Tibial nerve (tissue), 4 donors: ENCODE measurements at regions not wholly inside any gene's neighbourhood (a gene's known extent, or its start where the extent isn't known, plus 50 kb on each side); places are given as distances from the start of the nearest gene placed in this dataset.

Experiments used
- DNase-seq, 2 donors: peaks; one replicate each; pipeline ENCODE4 v3.0.0-alpha.2; 2019; ENCODE audit warnings: low spot score in 2 of 2
- H3K27ac ChIP-seq, 4 donors: fragments of 200-600 bp; sonication (generic) in 3 of 4; one replicate each; pipeline ENCODE4 v1.5.1; 2017 to 2019; ENCODE audit warnings: mild to moderate bottlenecking in 1 of 4
- H3K27me3 ChIP-seq, 2 donors: fragments of 200-600 bp; sonication (generic) in 1 of 2; one replicate each; pipeline versions ENCODE4 v1.5.1 to v1.6.0; 2017 to 2019
- H3K36me3 ChIP-seq, 3 donors: fragments of 200-600 bp; sonication (generic); one replicate each; pipeline ENCODE4 v1.5.1; 2018 to 2019
- H3K4me1 ChIP-seq, 4 donors: fragments of 200-600 bp; sonication (generic) in 3 of 4; one replicate each; pipeline ENCODE4 v1.5.1; 2017 to 2019
- H3K4me3 ChIP-seq, 4 donors: fragments of 200-600 bp; sonication (generic) in 3 of 4; one replicate each; pipeline ENCODE4 v1.5.1; 2017 to 2019; ENCODE audit warnings: mild to moderate bottlenecking in 1 of 4, moderate library complexity in 1 of 4
- H3K9me3 ChIP-seq, 4 donors: fragments of 200-600 bp; sonication (generic) in 3 of 4; one replicate each; pipeline ENCODE4 v1.5.1; 2017 to 2019
- CTCF ChIP-seq, 5 experiments: fragments of 200-600 bp in 3 of 5; fragments of 450-650 bp in 2 of 5; sonication (generic) in 3 of 5; IDR thresholded peaks; one replicate each; pipeline ENCODE4 v1.5.1; 2016 to 2019; ENCODE audit warnings: antibody characterized with exemption in 5 of 5, mild to moderate bottlenecking in 3 of 5, moderate library complexity in 2 of 5
- EP300 ChIP-seq, 2 donors: sonication (generic); formaldehyde crosslinking; IDR thresholded peaks; one replicate each; pipeline ENCODE4 v1.6.1; 2017; ENCODE audit warnings: antibody characterized with exemption in 2 of 2, mild to moderate bottlenecking in 1 of 2
- POLR2A ChIP-seq, 2 donors: fragments of 450-650 bp; IDR thresholded peaks; one replicate each; pipeline ENCODE4 v1.6.1; 2017; ENCODE audit warnings: antibody characterized with exemption in 2 of 2, mild to moderate bottlenecking in 2 of 2, moderate library complexity in 2 of 2
- WGBS, 2 donors: methylation state at CpG; one replicate each; pipeline ENCODE4 v1.1.5; 2018; 5-methylcytosine and 5-hydroxymethylcytosine counted together

GRCh38 chr12:107992870-107993451 is 136.1 kb upstream of the WSCD2 start:
- DNase-seq: no peak
- H3K4me3 ChIP-seq: no peak overlapping the region
- 52% methylated on average over 4 of the region's 4 CpGs for WGBS, 2 donors
- H3K4me1 ChIP-seq: no peaks in the 10 kb centered on the region
- no peaks in the 10 kb centered on the region for H3K27me3 ChIP-seq
- no peak overlapping the region for H3K27ac ChIP-seq
- TF ChIP-seq EP300 (IDR thresholded peaks at IDR 0.05): no peak
- TF ChIP-seq CTCF (IDR thresholded peaks at IDR 0.05): peak in 2 of 5 experiments; percentile 12 to 16
- H3K36me3 ChIP-seq: no peaks in the 10 kb centered on the region
- peaks cover 0 to 3% (median 0%) of the 10 kb centered on the region in 4 donors for H3K9me3 ChIP-seq

- DNase-seq: no peak
- Histone ChIP-seq H3K9me3 (peaks cover 0 to 29% (median 1%) of the 10 kb centered on the region in 4 donors), H3K36me3 (no peaks in the 10 kb centered on the region), H3K4me1 (no peaks in the 10 kb centered on the region), H3K27me3 (no peaks in the 10 kb centered on the region), H3K4me3 (no peak overlapping the region), H3K27ac (no peak overlapping the region)
- WGBS, 2 donors: 87 to 88% methylated on average over 4 of the region's 4 CpGs
- TF ChIP-seq CTCF (IDR thresholded peaks at IDR 0.05) (no peak), POLR2A (IDR thresholded peaks at IDR 0.05) (no peak), EP300 (IDR thresholded peaks at IDR 0.05) (no peak)
Observed at GRCh38 chr12:107998863-107999262, 130.2 kb upstream of the WSCD2 start.

- H3K4me3 ChIP-seq: no peak overlapping the region
- H3K27ac ChIP-seq: no peak overlapping the region
- H3K4me1 ChIP-seq: no peaks in the 10 kb centered on the region
- 63 to 77% methylated on average over 2 of the region's 2 CpGs for WGBS, 2 donors
- H3K36me3 ChIP-seq: no peaks in the 10 kb centered on the region
- H3K27me3 ChIP-seq: no peaks in the 10 kb centered on the region
- H3K9me3 ChIP-seq: peaks cover 0 to 29% (median 1%) of the 10 kb centered on the region in 4 donors
- no peak for DNase-seq
- TF ChIP-seq EP300 (IDR thresholded peaks at IDR 0.05) (no peak), CTCF (IDR thresholded peaks at IDR 0.05) (no peak), POLR2A (IDR thresholded peaks at IDR 0.05) (no peak)
Observed at GRCh38 chr12:108000111-108000510, 129.0 kb upstream of the WSCD2 start.

GRCh38 chr12:108004319-108004718 is 124.8 kb upstream of the WSCD2 start:
- H3K27me3 ChIP-seq: no peaks in the 10 kb centered on the region
- no peak for DNase-seq

More at GRCh38 chr12:108004319-108004718, 124.8 kb upstream of the WSCD2 start:
- Histone ChIP-seq H3K4me3 (no peak overlapping the region), H3K4me1 (no peaks in the 10 kb centered on the region), H3K36me3 (no peaks in the 10 kb centered on the region), H3K9me3 (peaks cover 0 to 15% (median 0%) of the 10 kb centered on the region in 4 donors), H3K27ac (no peak overlapping the region)
- TF ChIP-seq POLR2A (IDR thresholded peaks at IDR 0.05) (no peak), EP300 (IDR thresholded peaks at IDR 0.05) (no peak), CTCF (IDR thresholded peaks at IDR 0.05) (no peak)
- 0 to 7% methylated on average over 1 of the region's 1 CpG for WGBS, 2 donors
